ENCODE measurements at regions not wholly inside any gene's neighbourhood (a gene's known extent, or its start where the extent isn't known, plus 50 kb on each side); places are given as distances from the start of the nearest gene placed in this dataset.

- no peak for DNase-seq
These were observed 58.5 kb downstream of the MAIP1 start for GRCh38 chr2:200013906-200014305.

GRCh38 chr2:200021449-200022114 lies 66.2 kb downstream of the MAIP1 start:
- no peak for DNase-seq

- DNase-seq = no peak
These were observed 67.1 kb downstream of the MAIP1 start for GRCh38 chr2:200022511-200022910.

- no peak for DNase-seq
These were observed 68.2 kb downstream of the MAIP1 start for GRCh38 chr2:200023570-200023969.

GRCh38 chr2:200025717-200026116 lies 70.3 kb downstream of the MAIP1 start:
- no peak for DNase-seq

- peak; percentile 1 for DNase-seq
These were observed 71.2 kb downstream of the MAIP1 start for GRCh38 chr2:200026332-200027230.

- DNase-seq = no peak
These were observed 73.6 kb downstream of the MAIP1 start for GRCh38 chr2:200028998-200029397.

GRCh38 chr2:200032895-200033294 lies 77.5 kb downstream of the MAIP1 start:
- no peak for DNase-seq

- DNase-seq = no peak
These were observed 78.5 kb downstream of the MAIP1 start for GRCh38 chr2:200033929-200034328.

- no peak for DNase-seq
These were observed 79.4 kb downstream of the MAIP1 start for GRCh38 chr2:200034816-200035215.

GRCh38 chr2:200039724-200040650 lies 84.6 kb downstream of the MAIP1 start:
- peak; percentile 83 for DNase-seq

- DNase-seq = no peak
These were observed 85.4 kb downstream of the MAIP1 start for GRCh38 chr2:200040831-200041230.

GRCh38 chr2:200041639-200042038 lies 86.3 kb downstream of the MAIP1 start:
- no peak for DNase-seq

- peak; percentile 85 for DNase-seq
These were observed 86.8 kb downstream of the MAIP1 start for GRCh38 chr2:200042102-200042735.

- DNase-seq = peak; percentile 80
These were observed 87.6 kb downstream of the MAIP1 start for GRCh38 chr2:200042944-200043343.

- DNase-seq = no peak
These were observed 89.1 kb downstream of the MAIP1 start for GRCh38 chr2:200044453-200044852.

GRCh38 chr2:200048421-200048820 lies 93.0 kb downstream of the MAIP1 start:
- no peak for DNase-seq

- no peak for DNase-seq
These were observed 93.7 kb downstream of the MAIP1 start for GRCh38 chr2:200049086-200049485.

- DNase-seq = no peak
These were observed 95.7 kb downstream of the MAIP1 start for GRCh38 chr2:200050921-200051610.

- no peak for DNase-seq
These were observed 96.2 kb downstream of the MAIP1 start for GRCh38 chr2:200051611-200051945.

GRCh38 chr2:200052627-200053026 lies 97.2 kb downstream of the MAIP1 start:
- no peak for DNase-seq

Data from HCEC 1CT (cell line).